Glutamatergic neuron (in vitro differentiated cells): ENCODE measurements at regions not wholly inside any gene's neighbourhood (a gene's known extent, or its start where the extent isn't known, plus 50 kb on each side); places are given as distances from the start of the nearest gene placed in this dataset.

Source experiments
- DNase-seq: peaks from one replicate; pipeline ENCODE4 v3.0.0; 2022
- H3K27ac Mint-ChIP-seq: one replicate; pipeline ENCODE4 v1.8.0; 2020; ENCODE audit warnings: mild to moderate bottlenecking, mixed read lengths, inconsistent platforms; ENCODE audit not compliant: unreplicated experiment
- H3K27me3 Mint-ChIP-seq: one replicate; pipeline ENCODE4 v1.8.0; 2020; ENCODE audit warnings: mild to moderate bottlenecking, moderate library complexity, mixed read lengths, inconsistent platforms; ENCODE audit not compliant: unreplicated experiment
- H3K36me3 Mint-ChIP-seq: one replicate; pipeline ENCODE4 v1.8.0; 2020; ENCODE audit warnings: mild to moderate bottlenecking, mixed read lengths, inconsistent platforms; ENCODE audit not compliant: unreplicated experiment
- H3K4me1 Mint-ChIP-seq: one replicate; pipeline ENCODE4 v1.8.0; 2020; ENCODE audit warnings: mild to moderate bottlenecking, low read depth, mixed read lengths, inconsistent platforms; ENCODE audit not compliant: unreplicated experiment
- H3K4me3 Mint-ChIP-seq: one replicate; pipeline ENCODE4 v1.8.0; 2020; ENCODE audit warnings: mild to moderate bottlenecking, mixed read lengths, inconsistent platforms; ENCODE audit not compliant: unreplicated experiment
- H3K9me3 Mint-ChIP-seq: one replicate; pipeline ENCODE4 v1.8.0; 2020; ENCODE audit warnings: mild to moderate bottlenecking, moderate library complexity, mixed read lengths, inconsistent platforms; ENCODE audit not compliant: unreplicated experiment
- CTCF ChIP-seq: fragments of 200-600 bp; sonication (generic); IDR thresholded peaks from one replicate; pipeline ENCODE4 v1.5.0; 2021; ENCODE audit not compliant: partially characterized antibody, unreplicated experiment

- no peaks in the 10 kb centered on the region for H3K9me3 Mint-ChIP-seq
- H3K4me3 Mint-ChIP-seq = no peak overlapping the region
- no peaks in the 10 kb centered on the region for H3K27me3 Mint-ChIP-seq
- no peaks in the 10 kb centered on the region for H3K4me1 Mint-ChIP-seq
- no peak overlapping the region for H3K27ac Mint-ChIP-seq
- DNase-seq = no peak
- H3K36me3 Mint-ChIP-seq = no peaks in the 10 kb centered on the region
- TF ChIP-seq CTCF = no peak
Measured at GRCh38 chr13:73335944-73336343, 277.1 kb downstream of the KLF5 start.

- Mint-ChIP-seq H3K4me3 (no peak overlapping the region), H3K27me3 (no peaks in the 10 kb centered on the region), H3K4me1 (no peaks in the 10 kb centered on the region), H3K27ac (no peak overlapping the region), H3K36me3 (no peaks in the 10 kb centered on the region), H3K9me3 (no peaks in the 10 kb centered on the region)
- no peak for TF ChIP-seq CTCF
- DNase-seq = no peak
Measured at GRCh38 chr13:73335210-73335609, 276.4 kb downstream of the KLF5 start.

- H3K4me1 Mint-ChIP-seq = no peaks in the 10 kb centered on the region
- TF ChIP-seq CTCF = no peak
- H3K36me3 Mint-ChIP-seq = no peaks in the 10 kb centered on the region
- H3K27me3 Mint-ChIP-seq = no peaks in the 10 kb centered on the region
- no peak overlapping the region for H3K4me3 Mint-ChIP-seq
- no peaks in the 10 kb centered on the region for H3K9me3 Mint-ChIP-seq
- no peak for DNase-seq
- H3K27ac Mint-ChIP-seq = no peak overlapping the region
Measured at GRCh38 chr13:73334445-73334844, 275.6 kb downstream of the KLF5 start.

GRCh38 chr13:73331556-73331955, 272.8 kb downstream of the KLF5 start:
- Mint-ChIP-seq H3K36me3 (no peaks in the 10 kb centered on the region), H3K4me1 (no peaks in the 10 kb centered on the region), H3K9me3 (no peaks in the 10 kb centered on the region), H3K27ac (no peak overlapping the region), H3K4me3 (no peak overlapping the region), H3K27me3 (no peaks in the 10 kb centered on the region)
- DNase-seq = no peak
- TF ChIP-seq CTCF = no peak

- no peak overlapping the region for H3K4me3 Mint-ChIP-seq
- no peaks in the 10 kb centered on the region for H3K9me3 Mint-ChIP-seq
- no peak for TF ChIP-seq CTCF
- H3K27ac Mint-ChIP-seq = no peak overlapping the region
- DNase-seq = no peak
- no peaks in the 10 kb centered on the region for H3K36me3 Mint-ChIP-seq
- no peaks in the 10 kb centered on the region for H3K27me3 Mint-ChIP-seq
- no peaks in the 10 kb centered on the region for H3K4me1 Mint-ChIP-seq
Measured at GRCh38 chr13:73329355-73329754, 270.6 kb downstream of the KLF5 start.
